GM12891 (cell line): ENCODE measurements at regions not wholly inside any gene's neighbourhood (a gene's known extent, or its start where the extent isn't known, plus 50 kb on each side); places are given as distances from the start of the nearest gene placed in this dataset.

ENCODE experiments used
- POLR2A ChIP-seq: IDR thresholded peaks from 2 replicates; pipeline ENCODE4 v1.6.1; 2011; ENCODE audit warnings: low read depth, low read length, control low read depth
- POLR2AphosphoS5 ChIP-seq: IDR thresholded peaks from 2 replicates; pipeline ENCODE4 v1.6.1; 2011; ENCODE audit warnings: low read depth, low read length, control low read depth
- SPI1 ChIP-seq: IDR thresholded peaks from 2 replicates; pipeline ENCODE4 v1.6.1; 2011; ENCODE audit warnings: low read depth, low read length, control low read depth
- TAF1 ChIP-seq: IDR thresholded peaks from 2 replicates; pipeline ENCODE4 v1.6.1; 2011; ENCODE audit warnings: low read depth, low read length, control low read depth

GRCh38 chr18:29004921-29005320 is 828.0 kb upstream of the CDH2 start:
- TF ChIP-seq TAF1 (no peak), POLR2A (no peak), POLR2AphosphoS5 (no peak), SPI1 (no peak)
